Pulmonary artery endothelial cell (primary cell): ENCODE measurements at regions not wholly inside any gene's neighbourhood (a gene's known extent, or its start where the extent isn't known, plus 50 kb on each side); places are given as distances from the start of the nearest gene placed in this dataset.
A peak's percentile ranks its signal among the peaks of the same experiment; 100 is the strongest.
"Not testable (repeated sequence)": the region's sequence is repeated elsewhere in the genome, so short reads cannot be mapped to it uniquely, and the experiment has no call there.

Experiments
- DNase-seq: peaks from one replicate; pipeline ENCODE4 v3.0.0-alpha.2; 2011; ENCODE audit warnings: low read depth, low spot score

GRCh38 chr15:98268163-98268562, 307.7 kb downstream of the ARRDC4 start:
- DNase-seq = no peak

GRCh38 chr15:98272625-98273024, 312.1 kb downstream of the ARRDC4 start:
- no peak for DNase-seq

- no peak for DNase-seq
Observed at GRCh38 chr15:98276018-98276417, 315.5 kb downstream of the ARRDC4 start.

- no peak for DNase-seq
Observed at GRCh38 chr15:98277602-98278001, 317.1 kb downstream of the ARRDC4 start.

- DNase-seq = no peak
Observed at GRCh38 chr15:98280284-98280975, 319.9 kb downstream of the ARRDC4 start.

GRCh38 chr15:98281130-98281529, 320.6 kb downstream of the ARRDC4 start:
- DNase-seq = no peak

GRCh38 chr15:98282656-98283332, 322.3 kb downstream of the ARRDC4 start:
- DNase-seq = no peak

- no peak for DNase-seq
Observed at GRCh38 chr15:98286200-98286599, 325.7 kb downstream of the ARRDC4 start.

- DNase-seq = no peak
Observed at GRCh38 chr15:98286831-98287230, 326.3 kb downstream of the ARRDC4 start.

- DNase-seq = no peak
Observed at GRCh38 chr15:98288091-98288590, 327.6 kb downstream of the ARRDC4 start.

- DNase-seq = no peak
Observed at GRCh38 chr15:98289747-98290146, 329.2 kb downstream of the ARRDC4 start.

- no peak for DNase-seq
Observed at GRCh38 chr15:98292442-98293240, 332.1 kb downstream of the ARRDC4 start.

GRCh38 chr15:98294126-98294525, 333.6 kb downstream of the ARRDC4 start:
- no peak for DNase-seq

- not testable (repeated sequence) for DNase-seq
Observed at GRCh38 chr15:98295101-98295759, 334.7 kb downstream of the ARRDC4 start.

- DNase-seq = no peak
Observed at GRCh38 chr15:98296653-98297052, 336.1 kb downstream of the ARRDC4 start.

GRCh38 chr15:98304371-98304770, 343.9 kb downstream of the ARRDC4 start:
- DNase-seq = no peak

GRCh38 chr15:98308117-98308516, 340.2 kb upstream of the IGF1R start:
- DNase-seq = no peak

- DNase-seq = peak; percentile 4
Observed at GRCh38 chr15:98311566-98312188, 336.7 kb upstream of the IGF1R start.

GRCh38 chr15:98312913-98313312, 335.4 kb upstream of the IGF1R start:
- no peak for DNase-seq

GRCh38 chr15:98315971-98316370, 332.4 kb upstream of the IGF1R start:
- no peak for DNase-seq

GRCh38 chr15:98321896-98322295, 326.4 kb upstream of the IGF1R start:
- DNase-seq = no peak
